ENCODE measurements at regions not wholly inside any gene's neighbourhood (a gene's known extent, or its start where the extent isn't known, plus 50 kb on each side); places are given as distances from the start of the nearest gene placed in this dataset.

GRCh38 chr13:26949701-26950502 lies 189.3 kb upstream of the GPR12 start:
- TF ChIP-seq CTCF (IDR thresholded peaks at IDR 0.05; ENCODE audit: control insufficient read depth, extremely low read depth, insufficient read depth): no peak
- H3K4me3 ChIP-seq (ENCODE audit: low read depth, low read length): no peak overlapping the region
- DNase-seq (ENCODE audit: low read depth): no peak

- no peak for DNase-seq (ENCODE audit: low read depth)
- no peak overlapping the region for H3K4me3 ChIP-seq (ENCODE audit: low read depth, low read length)
- TF ChIP-seq CTCF (IDR thresholded peaks at IDR 0.05; ENCODE audit: control insufficient read depth, extremely low read depth, insufficient read depth): no peak
Measured at GRCh38 chr13:26948353-26948752, 187.8 kb upstream of the GPR12 start.

GRCh38 chr13:26946684-26947343 lies 186.2 kb upstream of the GPR12 start:
- no peak overlapping the region for H3K4me3 ChIP-seq (ENCODE audit: low read depth, low read length)
- peak; percentile 81 for TF ChIP-seq CTCF (IDR thresholded peaks at IDR 0.05; ENCODE audit: control insufficient read depth, extremely low read depth, insufficient read depth)
- DNase-seq (ENCODE audit: low read depth): peak; percentile 31

- DNase-seq (ENCODE audit: low read depth): no peak
- no peak for TF ChIP-seq CTCF (IDR thresholded peaks at IDR 0.05; ENCODE audit: control insufficient read depth, extremely low read depth, insufficient read depth)
Measured at GRCh38 chr13:26943748-26944147, 183.2 kb upstream of the GPR12 start.

GRCh38 chr13:26942184-26942583 lies 181.6 kb upstream of the GPR12 start:
- TF ChIP-seq CTCF (IDR thresholded peaks at IDR 0.05; ENCODE audit: control insufficient read depth, extremely low read depth, insufficient read depth): no peak
- DNase-seq (ENCODE audit: low read depth): no peak
- H3K4me3 ChIP-seq (ENCODE audit: low read depth, low read length): no peak overlapping the region

More at GRCh38 chr13:26943748-26944147, 183.2 kb upstream of the GPR12 start:
- no peak overlapping the region for H3K4me3 ChIP-seq (ENCODE audit: low read depth, low read length)

GRCh38 chr13:26941345-26942174 lies 181.0 kb upstream of the GPR12 start:
- no peak for TF ChIP-seq CTCF (IDR thresholded peaks at IDR 0.05; ENCODE audit: control insufficient read depth, extremely low read depth, insufficient read depth)
- DNase-seq (ENCODE audit: low read depth): no peak
- H3K4me3 ChIP-seq (ENCODE audit: low read depth, low read length): no peak overlapping the region
